Fibroblast of the aortic adventitia (primary cell): ENCODE measurements at regions not wholly inside any gene's neighbourhood (a gene's known extent, or its start where the extent isn't known, plus 50 kb on each side); places are given as distances from the start of the nearest gene placed in this dataset.

Experiments used
- DNase-seq: peaks from one replicate; pipeline ENCODE4 v3.0.0-alpha.2; 2010; ENCODE audit warnings: low read depth
- H3K4me3 ChIP-seq: 2 replicates; pipeline ENCODE4 v1.5.1; 2011; ENCODE audit warnings: low read depth, mild to moderate bottlenecking, control low read depth, low read length, moderate library complexity
- TF ChIP-seq, protein P1 (sequence below): IDR thresholded peaks from 2 replicates; pipeline ENCODE4 v1.5.1; 2011; ENCODE audit warnings: mild to moderate bottlenecking, low read length, control low read depth, inconsistent platforms; ENCODE audit not compliant: insufficient read depth

DNA sequence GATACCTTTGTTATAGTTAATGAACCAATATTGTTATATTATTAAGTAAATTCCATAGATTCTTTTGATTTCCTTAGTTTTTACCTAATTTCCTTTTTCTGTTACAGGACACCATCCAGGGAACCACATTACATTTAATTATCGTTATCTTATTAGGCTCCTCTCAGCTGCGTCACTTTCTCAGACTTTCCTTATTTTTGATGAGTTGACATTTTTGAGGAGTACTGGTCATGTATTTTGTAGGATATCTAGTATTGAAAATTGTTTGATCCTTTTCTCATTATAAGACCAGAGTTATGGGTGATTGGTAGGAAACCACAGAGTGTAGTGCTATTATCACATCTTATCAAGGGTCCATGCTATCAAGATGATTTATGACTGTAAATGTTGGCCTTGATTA lies 319.7 kb downstream of the NKX6-1 start:
- TF ChIP-seq, protein P1, sequence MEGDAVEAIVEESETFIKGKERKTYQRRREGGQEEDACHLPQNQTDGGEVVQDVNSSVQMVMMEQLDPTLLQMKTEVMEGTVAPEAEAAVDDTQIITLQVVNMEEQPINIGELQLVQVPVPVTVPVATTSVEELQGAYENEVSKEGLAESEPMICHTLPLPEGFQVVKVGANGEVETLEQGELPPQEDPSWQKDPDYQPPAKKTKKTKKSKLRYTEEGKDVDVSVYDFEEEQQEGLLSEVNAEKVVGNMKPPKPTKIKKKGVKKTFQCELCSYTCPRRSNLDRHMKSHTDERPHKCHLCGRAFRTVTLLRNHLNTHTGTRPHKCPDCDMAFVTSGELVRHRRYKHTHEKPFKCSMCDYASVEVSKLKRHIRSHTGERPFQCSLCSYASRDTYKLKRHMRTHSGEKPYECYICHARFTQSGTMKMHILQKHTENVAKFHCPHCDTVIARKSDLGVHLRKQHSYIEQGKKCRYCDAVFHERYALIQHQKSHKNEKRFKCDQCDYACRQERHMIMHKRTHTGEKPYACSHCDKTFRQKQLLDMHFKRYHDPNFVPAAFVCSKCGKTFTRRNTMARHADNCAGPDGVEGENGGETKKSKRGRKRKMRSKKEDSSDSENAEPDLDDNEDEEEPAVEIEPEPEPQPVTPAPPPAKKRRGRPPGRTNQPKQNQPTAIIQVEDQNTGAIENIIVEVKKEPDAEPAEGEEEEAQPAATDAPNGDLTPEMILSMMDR = no peak
- no peak overlapping the region for H3K4me3 ChIP-seq
- DNase-seq = no peak

DNA sequence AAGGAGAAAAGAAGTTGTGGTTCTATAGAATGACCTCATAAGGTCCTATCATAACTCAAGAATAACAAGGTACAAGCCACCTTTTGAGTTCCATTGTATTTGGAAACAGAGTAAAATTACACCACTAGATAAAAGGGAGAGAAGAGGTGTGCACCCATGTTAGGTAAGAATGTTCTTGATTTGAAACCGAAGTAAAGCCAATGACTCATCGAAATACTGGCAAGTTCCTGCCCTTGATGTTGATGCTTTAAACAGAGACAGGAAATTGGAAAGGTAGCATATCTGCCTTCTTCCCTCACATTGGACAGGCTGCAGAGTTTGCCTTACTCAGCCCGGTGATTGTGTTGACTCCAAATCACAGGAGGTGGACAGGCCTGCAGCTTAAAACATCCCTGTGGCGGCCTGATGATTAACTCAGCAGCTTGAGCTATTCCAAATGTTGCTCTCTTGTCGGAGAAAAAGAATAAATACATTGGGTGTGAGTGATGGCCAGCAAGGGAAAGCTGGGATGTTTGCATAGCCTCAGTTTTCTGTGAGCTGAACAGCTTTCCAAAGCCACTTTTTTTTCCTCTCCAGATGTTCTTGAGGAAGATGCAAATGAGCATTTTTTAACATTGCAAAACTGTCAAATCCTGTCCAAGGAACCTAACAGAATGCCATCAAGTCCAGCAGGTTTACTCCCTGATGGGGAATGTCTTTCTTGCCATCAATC lies 321.1 kb downstream of the NKX6-1 start:
- no peak for DNase-seq
- TF ChIP-seq, protein P1 = no peak
- H3K4me3 ChIP-seq = no peak overlapping the region

DNA sequence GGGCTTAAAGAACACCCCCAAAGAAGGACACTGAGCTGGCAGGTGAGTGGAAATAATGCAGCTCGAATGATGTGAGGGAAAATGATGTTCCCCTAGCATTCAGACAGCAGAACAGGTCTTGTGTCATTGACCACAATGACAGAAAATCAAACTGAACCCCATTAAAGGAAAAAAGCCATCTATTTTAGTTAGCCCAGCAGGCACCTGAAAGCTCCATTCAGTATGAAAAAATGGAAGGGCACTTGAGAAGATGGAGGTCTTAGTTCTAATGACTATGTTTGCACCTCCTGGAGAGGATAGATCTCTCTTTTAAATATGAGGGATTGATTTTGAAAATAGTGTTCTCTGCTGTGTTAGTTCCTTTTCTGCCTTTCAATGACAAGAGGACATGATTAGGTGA lies 323.1 kb downstream of the NKX6-1 start:
- DNase-seq = no peak
- TF ChIP-seq, protein P1 = no peak
- H3K4me3 ChIP-seq = no peak overlapping the region

DNA sequence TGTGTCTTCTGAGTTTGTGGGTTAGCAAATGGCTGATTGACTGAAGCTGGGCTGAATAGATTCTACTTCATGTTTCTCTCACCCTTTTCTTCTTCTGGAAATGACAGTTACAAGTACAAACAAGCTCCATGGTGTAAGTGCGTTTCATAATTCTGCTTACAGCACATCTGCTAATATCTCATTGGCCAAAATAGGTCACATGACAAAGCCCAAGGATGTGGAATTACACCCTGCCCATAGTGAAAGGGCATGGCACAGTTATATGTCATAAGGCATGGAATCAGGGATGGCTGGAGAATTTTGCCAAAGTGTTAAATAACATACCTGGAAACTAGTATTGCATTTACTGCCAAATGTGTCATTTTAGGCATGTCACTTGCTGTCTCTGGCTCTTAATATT lies 327.2 kb downstream of the NKX6-1 start:
- DNase-seq = no peak
- no peak overlapping the region for H3K4me3 ChIP-seq
- TF ChIP-seq, protein P1 = no peak

DNA sequence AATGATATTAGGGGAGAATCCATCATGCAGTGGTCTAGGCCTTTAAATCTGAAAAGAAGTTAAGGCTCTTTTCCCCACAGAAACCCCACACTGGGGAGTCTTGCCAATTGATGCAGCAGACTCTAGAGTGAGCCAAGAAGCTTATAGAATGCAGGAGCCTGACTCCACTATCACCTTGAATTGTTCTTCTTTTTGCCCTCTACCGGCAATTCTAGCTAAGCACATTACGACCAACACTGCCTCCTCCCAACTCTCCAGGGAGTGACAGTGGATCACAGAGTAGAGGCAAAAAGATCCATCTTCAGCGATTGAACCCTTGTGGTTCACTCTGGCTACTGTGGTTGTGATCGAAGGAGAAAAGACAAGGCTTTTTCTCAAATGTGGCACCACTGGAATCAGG lies 331.5 kb downstream of the NKX6-1 start:
- no peak for DNase-seq
- TF ChIP-seq, protein P1 = no peak
- no peak overlapping the region for H3K4me3 ChIP-seq

DNA sequence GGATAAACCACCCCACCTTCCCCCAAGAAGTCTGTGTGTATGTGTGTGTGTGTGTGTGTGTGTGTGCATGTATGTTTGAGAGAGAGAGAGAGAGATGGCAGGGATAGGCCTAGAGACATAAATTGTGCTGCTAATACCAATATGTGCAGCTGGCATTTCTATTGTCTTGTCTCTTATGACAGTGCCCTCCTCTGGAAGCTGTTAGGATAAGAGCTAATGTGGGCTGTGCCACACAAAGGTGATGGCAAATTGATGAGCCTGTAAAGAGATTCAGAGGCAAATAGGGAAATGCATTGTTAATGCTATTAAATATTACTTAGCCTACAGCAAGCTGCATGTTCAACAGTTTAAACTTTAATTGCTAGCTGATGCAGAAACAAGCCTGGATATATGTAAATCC lies 332.0 kb downstream of the NKX6-1 start:
- TF ChIP-seq, protein P1 = no peak
- H3K4me3 ChIP-seq = no peak overlapping the region
- DNase-seq = no peak

DNA sequence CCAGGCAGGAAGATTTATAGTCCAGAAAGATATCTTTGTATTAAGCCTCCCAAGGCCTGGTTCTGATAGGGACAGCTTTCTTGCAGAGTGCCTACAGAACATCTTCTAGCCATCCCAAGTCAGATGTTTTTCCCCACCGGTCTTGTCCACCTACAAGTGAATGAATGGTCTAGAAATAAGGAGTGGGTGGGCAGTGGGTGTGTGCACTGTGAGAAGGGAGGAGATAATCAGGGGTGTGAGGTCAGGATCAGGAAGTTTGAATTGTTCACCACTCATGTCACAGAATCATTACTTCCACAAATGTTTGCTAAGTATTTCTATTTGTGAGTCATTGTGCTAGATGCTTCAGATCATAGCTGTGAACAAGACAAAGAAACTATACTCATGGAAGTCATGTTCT lies 332.6 kb downstream of the NKX6-1 start:
- TF ChIP-seq, protein P1 = no peak
- no peak overlapping the region for H3K4me3 ChIP-seq
- no peak for DNase-seq
